ENCODE measurements at regions not wholly inside any gene's neighbourhood (a gene's known extent, or its start where the extent isn't known, plus 50 kb on each side); places are given as distances from the start of the nearest gene placed in this dataset.
"Not testable (repeated sequence)": the region's sequence is repeated elsewhere in the genome, so short reads cannot be mapped to it uniquely, and the experiment has no call there.

GRCh38 chr5:111859533-111860270 is 102.7 kb upstream of the NREP start:
- peak; percentile 6 for DNase-seq

DNA sequence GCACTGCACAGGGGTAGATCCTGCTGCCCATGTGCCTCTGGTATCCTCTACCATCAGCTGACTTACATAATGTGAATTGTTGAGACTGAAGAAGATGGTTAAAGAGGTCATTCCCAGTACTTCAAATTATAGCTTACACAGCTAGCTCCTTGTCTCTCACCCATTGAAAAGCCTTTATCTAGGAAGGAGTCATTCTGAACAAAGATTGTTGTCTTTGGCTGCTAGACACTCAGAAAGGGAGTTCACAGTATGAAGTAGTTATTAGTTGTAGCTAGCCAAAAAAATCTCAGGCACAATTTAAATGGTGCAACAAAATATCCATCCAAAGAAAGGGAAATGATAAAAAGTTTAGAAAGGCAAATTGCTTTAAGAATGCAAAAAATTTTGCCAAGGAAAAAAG is 102.0 kb upstream of the NREP start:
- DNase-seq, result no peak

GRCh38 chr5:111857623-111858022 is 100.6 kb upstream of the NREP start:
- DNase-seq, result no peak

- no peak for DNase-seq
Measured at GRCh38 chr5:111856876-111857466, 100.0 kb upstream of the NREP start.

DNA sequence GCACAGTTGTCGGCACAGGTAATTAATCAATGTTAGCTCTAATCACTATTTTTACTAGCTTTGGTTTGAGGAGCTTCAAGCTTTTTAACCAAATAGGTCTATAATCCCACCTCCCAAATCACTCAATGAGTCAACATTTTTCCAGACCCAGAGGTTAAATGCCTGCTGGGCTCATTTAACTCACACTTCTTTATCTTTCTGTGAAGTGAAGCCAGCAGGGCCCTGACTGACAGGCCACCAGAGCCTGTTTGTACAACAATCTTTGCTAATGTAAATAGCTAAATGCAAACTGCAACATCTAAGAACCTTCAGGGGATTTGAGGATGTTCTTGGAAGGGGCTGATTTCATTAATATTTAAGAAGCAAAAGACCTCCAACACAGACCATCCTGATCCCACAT is 98.4 kb upstream of the NREP start:
- DNase-seq, result no peak

GRCh38 chr5:111854186-111854585 is 97.2 kb upstream of the NREP start:
- peak; percentile 6 for DNase-seq

DNA sequence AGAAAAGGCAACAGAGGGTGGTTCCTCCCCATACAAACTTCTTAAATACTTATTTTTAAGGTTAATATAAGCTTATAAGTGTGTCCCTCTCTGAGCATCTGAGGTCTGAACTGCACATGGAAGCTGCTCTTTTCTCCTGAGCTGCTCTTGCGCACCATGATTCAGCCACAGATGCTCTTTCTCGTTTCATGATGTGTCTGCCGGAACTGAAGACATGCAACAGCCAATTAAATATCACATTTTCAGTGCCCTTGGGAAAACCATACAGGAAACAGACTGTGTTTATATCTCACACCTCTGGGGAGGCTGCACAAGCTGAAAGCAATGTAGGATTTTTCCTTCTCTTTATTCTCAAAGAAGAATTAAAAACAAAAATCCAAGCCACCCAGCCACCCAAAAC is 96.8 kb upstream of the NREP start:
- DNase-seq, result no peak

DNA sequence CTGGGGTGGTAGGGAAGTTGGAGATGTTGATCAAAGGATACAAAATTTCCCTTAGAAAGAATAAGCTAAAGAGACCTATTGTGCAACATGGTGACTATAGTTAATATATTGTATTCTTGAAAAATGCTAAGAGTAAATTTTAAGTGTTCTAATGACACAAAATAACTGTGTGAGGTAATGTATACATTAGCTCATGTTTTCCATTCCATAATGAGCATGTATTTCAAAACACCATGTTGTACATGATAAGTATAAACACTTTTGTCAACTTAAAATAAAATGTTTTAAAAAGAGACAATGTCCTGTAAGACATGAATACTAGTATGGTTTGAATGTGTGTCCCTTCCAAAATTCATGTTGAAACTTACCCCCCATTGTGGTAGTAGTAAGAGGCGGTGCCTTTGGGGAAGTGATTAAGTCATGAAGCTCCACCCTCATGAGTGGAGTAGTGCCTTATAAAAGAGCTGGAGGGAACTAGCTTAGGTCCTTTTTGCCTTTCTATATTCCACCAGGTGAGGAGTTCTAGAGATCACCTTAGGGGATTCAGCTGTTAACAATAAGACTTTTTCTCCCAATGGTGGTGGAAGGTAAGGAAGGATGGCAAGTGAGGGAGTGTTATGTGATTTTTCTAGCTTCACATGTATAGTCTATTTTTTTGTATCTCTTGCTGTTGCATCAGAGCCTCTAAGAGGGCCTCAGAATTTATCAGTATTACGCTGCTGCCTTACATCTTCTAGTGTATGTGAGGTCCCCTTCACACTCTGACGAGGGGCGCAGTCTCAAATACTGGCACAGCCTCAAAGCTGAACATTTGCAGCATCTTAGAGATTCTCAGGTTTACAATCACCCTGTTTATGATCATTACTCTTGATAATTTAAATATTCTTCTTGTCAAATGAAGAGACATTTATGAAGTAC is 94.9 kb upstream of the NREP start:
- no peak for DNase-seq

- no peak for DNase-seq
Measured at GRCh38 chr5:111848476-111848875, 91.5 kb upstream of the NREP start.

GRCh38 chr5:111847052-111847925 is 90.3 kb upstream of the NREP start:
- DNase-seq, result no peak

DNA sequence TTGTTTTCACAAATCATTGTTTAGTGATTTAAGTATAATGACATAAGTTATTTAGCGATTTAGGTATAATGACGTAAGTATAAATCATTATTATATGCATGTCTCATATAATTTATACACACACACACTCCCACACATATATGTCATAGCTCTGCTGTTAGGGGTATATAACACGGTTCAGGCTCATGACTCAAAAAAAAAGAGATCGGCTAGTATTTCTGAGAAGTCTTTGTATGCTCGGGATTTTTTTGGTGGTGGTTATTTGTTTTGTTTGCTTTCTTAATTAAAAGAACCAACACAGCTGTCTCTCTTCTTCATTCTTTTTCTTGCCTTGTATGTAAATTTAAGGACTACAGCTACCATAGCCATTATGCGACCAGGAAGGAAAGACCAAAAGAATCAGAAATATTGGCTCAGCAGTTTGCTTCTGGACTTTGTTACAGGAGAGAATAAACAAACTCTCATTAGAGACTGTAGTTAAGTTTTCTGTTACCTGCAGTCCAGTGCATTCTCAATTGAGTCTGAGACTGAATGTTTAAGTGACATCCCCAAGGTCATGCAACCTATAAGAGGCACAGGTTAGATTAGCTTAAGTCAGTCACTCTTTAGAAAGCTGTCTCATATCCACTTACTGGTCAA is 83.2 kb upstream of the NREP start:
- no peak for DNase-seq

GRCh38 chr5:111839438-111839837 is 82.4 kb upstream of the NREP start:
- no peak for DNase-seq

DNA sequence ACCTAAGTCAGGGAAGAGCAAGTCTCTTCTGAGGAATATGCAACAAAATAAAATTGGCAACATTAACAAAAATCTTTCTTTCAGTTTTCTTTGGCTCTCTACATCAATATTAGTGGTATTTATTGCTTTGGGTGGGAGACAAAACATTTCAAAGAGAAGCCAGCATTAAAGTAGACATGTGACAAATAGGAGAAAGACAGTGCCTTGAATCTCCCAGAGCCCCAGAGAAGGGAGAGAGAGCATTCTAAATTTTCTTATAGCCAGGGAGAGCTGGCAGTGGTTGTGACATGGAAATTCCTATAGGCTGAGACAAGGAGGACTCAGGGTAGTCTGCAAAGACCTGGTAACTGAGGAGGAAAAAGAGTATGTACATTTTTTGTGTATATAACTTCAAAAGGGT is 79.4 kb upstream of the NREP start:
- no peak for DNase-seq

DNA sequence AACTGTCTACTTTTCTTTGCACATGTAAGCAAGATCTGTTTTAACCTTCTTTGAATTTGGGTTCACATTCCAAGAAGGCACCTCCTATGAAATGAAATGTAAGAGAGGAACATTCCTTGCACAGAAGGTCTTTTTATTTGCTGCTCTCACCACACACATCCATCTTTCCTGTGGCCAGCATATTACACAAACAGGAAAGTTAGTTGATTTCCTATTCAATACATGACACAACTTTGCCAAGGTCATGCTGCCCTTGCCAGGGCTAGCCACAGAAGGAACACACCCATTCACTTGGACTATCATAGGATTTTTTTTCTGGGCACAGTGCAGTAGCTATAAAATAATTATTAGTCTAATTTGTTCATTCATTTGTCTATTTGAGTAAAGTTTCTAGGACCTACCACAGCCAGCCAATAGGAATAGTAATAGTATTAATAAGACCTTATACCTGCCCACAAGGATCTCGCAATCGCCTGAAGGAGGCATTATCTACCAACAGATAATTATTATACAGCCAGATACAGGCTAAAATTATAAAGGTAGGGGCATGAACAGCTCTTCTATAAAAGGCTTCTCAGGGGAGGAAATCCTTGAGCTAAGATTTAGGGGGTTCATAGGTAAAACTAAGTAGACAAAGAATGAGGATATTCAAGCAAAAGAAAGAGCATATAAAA is 78.1 kb upstream of the NREP start:
- no peak for DNase-seq

GRCh38 chr5:111830333-111830732 is 73.3 kb upstream of the NREP start:
- DNase-seq, result peak; percentile 4

DNA sequence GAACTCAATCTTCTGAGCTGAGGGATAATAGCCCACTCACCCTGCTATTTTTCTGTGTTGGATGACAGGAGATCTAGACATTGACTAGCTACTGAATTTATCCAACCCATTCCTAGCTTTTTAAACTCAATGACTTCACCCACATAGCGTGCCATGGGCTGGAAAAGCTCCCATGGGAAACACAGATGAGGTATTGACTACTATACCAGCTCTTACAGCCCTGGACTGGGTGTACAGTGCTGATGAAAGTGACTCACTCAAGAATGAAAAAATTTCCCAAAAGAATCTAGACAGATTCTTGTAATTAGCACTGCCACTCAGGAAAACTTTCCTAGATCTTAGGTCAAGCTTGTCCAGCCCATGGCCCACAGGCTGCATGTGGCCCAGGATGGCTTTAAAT is 72.7 kb upstream of the NREP start:
- DNase-seq, result no peak

DNA sequence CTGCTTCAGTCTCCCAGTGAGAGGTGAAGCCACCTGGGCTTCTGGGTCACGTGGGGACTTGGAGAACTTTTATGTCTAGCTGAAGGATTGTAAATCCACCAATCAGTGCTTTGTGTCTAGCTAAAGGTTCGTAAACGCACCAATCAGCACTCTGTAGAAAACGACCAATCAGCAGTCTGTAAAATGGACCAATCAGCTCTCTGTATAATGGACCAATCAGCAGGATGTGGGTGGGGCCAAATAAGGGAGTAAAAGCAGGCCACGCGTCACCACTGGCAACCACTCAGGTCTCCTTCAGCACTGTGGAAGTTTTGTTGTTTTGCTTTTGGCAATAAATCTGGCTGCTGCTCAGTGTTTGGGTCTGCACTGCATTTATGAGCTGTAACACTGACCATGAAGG is 69.1 kb upstream of the NREP start:
- DNase-seq, result no peak

DNA sequence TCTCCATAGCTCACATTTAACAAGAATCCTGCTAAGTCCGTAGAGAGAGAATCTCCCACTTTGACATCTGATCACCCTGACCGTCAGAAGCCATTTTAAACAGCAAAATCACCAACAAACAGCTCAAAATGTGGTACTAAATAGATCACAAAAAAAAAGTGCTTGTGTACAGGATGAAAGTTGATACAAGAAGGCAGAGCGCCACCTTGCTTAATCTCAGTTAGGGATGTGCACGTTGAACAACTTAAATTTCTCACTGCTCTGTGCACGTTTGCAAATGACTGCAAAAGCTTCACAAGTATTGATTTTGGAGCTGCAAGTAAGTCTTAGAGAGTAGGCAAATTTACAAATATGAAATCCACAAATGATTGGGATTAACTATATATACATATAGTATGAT is 63.1 kb upstream of the NREP start:
- no peak for DNase-seq

DNA sequence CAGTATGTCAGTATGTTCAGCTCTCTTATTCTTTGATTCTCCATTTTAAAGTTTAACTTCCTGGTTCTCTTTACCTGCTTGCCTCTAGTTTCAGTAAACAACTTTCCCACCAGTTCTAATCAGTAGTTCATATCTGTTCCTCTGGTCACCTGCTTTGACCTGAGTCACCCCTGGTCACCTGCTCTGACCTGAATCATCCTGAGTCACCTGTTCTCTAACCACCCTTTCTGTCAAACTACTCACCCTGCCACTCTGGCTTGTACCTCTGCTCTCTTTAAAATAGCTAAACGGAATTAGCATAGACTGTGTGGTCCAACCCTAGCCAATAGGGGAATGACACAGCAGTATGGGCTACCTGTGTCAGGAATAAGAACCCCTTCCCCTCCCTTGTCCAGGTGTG is 62.0 kb upstream of the NREP start:
- not testable (repeated sequence) for DNase-seq

GRCh38 chr5:111813537-111813936 is 56.5 kb upstream of the NREP start:
- DNase-seq, result no peak

- no peak for DNase-seq
Measured at GRCh38 chr5:111810112-111810511, 53.1 kb upstream of the NREP start.
